GM23248 (cell line): ENCODE measurements at regions not wholly inside any gene's neighbourhood (a gene's known extent, or its start where the extent isn't known, plus 50 kb on each side); places are given as distances from the start of the nearest gene placed in this dataset.

ENCODE experiments used
- DNase-seq: peaks from one replicate; pipeline ENCODE4 v3.0.0-alpha.2; 2015
- H2AFZ ChIP-seq: fragments of 200-600 bp; sonication (generic); 2 replicates; pipeline ENCODE4 v1.6.1; 2016; ENCODE audit warnings: antibody characterized with exemption
- H3F3A ChIP-seq: fragments of 200-600 bp; sonication (generic); 2 replicates; pipeline ENCODE4 v1.6.1; 2016; ENCODE audit warnings: mild to moderate bottlenecking, antibody characterized with exemption, mixed run types; ENCODE audit not compliant: insufficient read depth
- H3K27ac ChIP-seq: fragments of 200-600 bp; sonication (generic); 2 replicates; pipeline ENCODE4 v1.5.1; 2016; ENCODE audit warnings: mild to moderate bottlenecking
- H3K27me3 ChIP-seq: fragments of 200-600 bp; sonication (generic); replicated peaks from 2 replicates; pipeline ENCODE4 v1.6.1; 2016; ENCODE audit warnings: mild to moderate bottlenecking; ENCODE audit not compliant: insufficient read depth
- H3K36me3 ChIP-seq: fragments of 200-600 bp; sonication (generic); 2 replicates; pipeline ENCODE4 v1.6.1; 2016; ENCODE audit warnings: low read depth, mild to moderate bottlenecking
- H3K4me1 ChIP-seq: fragments of 200-600 bp; sonication (generic); 2 replicates; pipeline ENCODE4 v1.6.1; 2016; ENCODE audit warnings: mild to moderate bottlenecking; ENCODE audit not compliant: insufficient read depth
- H3K4me2 ChIP-seq: fragments of 200-600 bp; sonication (generic); one replicate; pipeline ENCODE4 v1.6.1; 2016; ENCODE audit warnings: mild to moderate bottlenecking; ENCODE audit not compliant: unreplicated experiment
- H3K4me3 ChIP-seq: fragments of 200-600 bp; sonication (generic); 2 replicates; pipeline ENCODE4 v1.5.1; 2016; ENCODE audit warnings: mild to moderate bottlenecking
- H3K79me2 ChIP-seq: fragments of 200-600 bp; sonication (generic); 2 replicates; pipeline ENCODE4 v1.6.1; 2016; ENCODE audit warnings: mild to moderate bottlenecking; ENCODE audit not compliant: insufficient read depth
- H3K9ac ChIP-seq: fragments of 200-600 bp; sonication (generic); 2 replicates; pipeline ENCODE4 v1.6.1; 2016; ENCODE audit warnings: mild to moderate bottlenecking
- H3K9me2 ChIP-seq: fragments of 200-600 bp; sonication (generic); 2 replicates; pipeline ENCODE4 v1.6.1; 2016; ENCODE audit warnings: mixed run types, mild to moderate bottlenecking, moderate library complexity; ENCODE audit not compliant: insufficient read depth
- H3K9me3 ChIP-seq: fragments of 200-600 bp; sonication (generic); one replicate; pipeline ENCODE4 v1.6.1; 2017; ENCODE audit warnings: low read depth
- H4K20me1 ChIP-seq: fragments of 200-600 bp; sonication (generic); 2 replicates; pipeline ENCODE4 v1.6.0; 2016; ENCODE audit not compliant: insufficient read depth
- EZH2 ChIP-seq: fragments of 200-600 bp; sonication (generic); IDR thresholded peaks from 2 replicates; pipeline ENCODE4 v1.6.1; 2018; ENCODE audit warnings: antibody characterized with exemption, mild to moderate bottlenecking; ENCODE audit not compliant: insufficient read depth, poor library complexity, severe bottlenecking
- EZH2phosphoT487 ChIP-seq: fragments of 200-600 bp; sonication (generic); IDR thresholded peaks from 2 replicates; pipeline ENCODE4 v1.6.1; 2018; ENCODE audit warnings: antibody characterized with exemption, moderate library complexity, mild to moderate bottlenecking, low read depth; ENCODE audit not compliant: insufficient read depth
- WGBS, 2 experiments: methylation state at CpG; one replicate each; pipeline ENCODE4 v1.1.6; 2015 to 2017; ENCODE audit warnings: low lambda C conversion rate in 2 of 2, low coverage in 1 of 2; ENCODE audit errors: missing lambda C conversion rate in 2 of 2; 5-methylcytosine and 5-hydroxymethylcytosine counted together
- in situ Hi-C: fragments of 300-500 bp; cut with MboI; formaldehyde crosslinking; loops from 2 replicates; pipeline ENCODE4 v1.15.0; 2020

- H2AFZ ChIP-seq: no peak overlapping the region
- H3F3A ChIP-seq: no peaks in the 10 kb centered on the region
- H3K27ac ChIP-seq: no peak overlapping the region
- H4K20me1 ChIP-seq: no peaks in the 10 kb centered on the region
- in situ Hi-C loops: no loop called here
- H3K4me2 ChIP-seq: no peak overlapping the region
- H3K9me3 ChIP-seq: no peaks in the 10 kb centered on the region
- H3K4me1 ChIP-seq: no peaks in the 10 kb centered on the region
- H3K4me3 ChIP-seq: no peak overlapping the region
- H3K9me2 ChIP-seq: no peaks in the 10 kb centered on the region
- no peaks in the 10 kb centered on the region for H3K79me2 ChIP-seq
- TF ChIP-seq EZH2phosphoT487 (no peak), EZH2 (no peak)
- no peaks in the 10 kb centered on the region for H3K27me3 ChIP-seq
- H3K9ac ChIP-seq: no peak overlapping the region
- no peak for DNase-seq
- 19 to 26% methylated on average over 7 of the region's 7 CpGs for WGBS, 2 experiments
- H3K36me3 ChIP-seq: no peaks in the 10 kb centered on the region
Observed at GRCh38 chr7:21191321-21192073, 236.4 kb upstream of the SP4 start.

GRCh38 chr7:21192657-21193056 is 235.2 kb upstream of the SP4 start:
- whole genome bisulfite sequencing, 2 experiments: 8 to 13% methylated on average over 2 of the region's 2 CpGs
- in situ Hi-C loops: no loop called here
- Histone ChIP-seq H3K36me3 (no peaks in the 10 kb centered on the region), H3K27me3 (no peaks in the 10 kb centered on the region), H3K9me2 (no peaks in the 10 kb centered on the region), H3F3A (no peaks in the 10 kb centered on the region), H3K9me3 (no peaks in the 10 kb centered on the region), H3K4me2 (no peak overlapping the region), H3K79me2 (no peaks in the 10 kb centered on the region), H4K20me1 (no peaks in the 10 kb centered on the region), H3K9ac (no peak overlapping the region), H3K27ac (no peak overlapping the region), H2AFZ (no peak overlapping the region), H3K4me3 (no peak overlapping the region), H3K4me1 (no peaks in the 10 kb centered on the region)
- TF ChIP-seq EZH2: no peak
- TF ChIP-seq EZH2phosphoT487: no peak
- DNase-seq: no peak

- no peaks in the 10 kb centered on the region for H3K79me2 ChIP-seq
- in situ Hi-C loops: no loop called here
- TF ChIP-seq EZH2 (no peak), EZH2phosphoT487 (no peak)
- H3K27ac ChIP-seq: no peak overlapping the region
- H3K9ac ChIP-seq: no peak overlapping the region
- H3K9me2 ChIP-seq: no peaks in the 10 kb centered on the region
- no peak overlapping the region for H3K4me2 ChIP-seq
- no peaks in the 10 kb centered on the region for H3F3A ChIP-seq
- H3K36me3 ChIP-seq: no peaks in the 10 kb centered on the region
- no peaks in the 10 kb centered on the region for H4K20me1 ChIP-seq
- H3K4me3 ChIP-seq: no peak overlapping the region
- H3K4me1 ChIP-seq: no peaks in the 10 kb centered on the region
- no peak overlapping the region for H2AFZ ChIP-seq
- WGBS, 2 experiments: 2 to 8% methylated on average over 2 of the region's 2 CpGs
- no peak for DNase-seq
- H3K9me3 ChIP-seq: no peaks in the 10 kb centered on the region
- H3K27me3 ChIP-seq: no peaks in the 10 kb centered on the region
Observed at GRCh38 chr7:21193895-21194294, 234.0 kb upstream of the SP4 start.

- DNase-seq: no peak
- TF ChIP-seq EZH2phosphoT487: no peak
- TF ChIP-seq EZH2: no peak
- 25 to 28% methylated on average over 4 of the region's 4 CpGs for WGBS, 2 experiments
- H4K20me1 ChIP-seq: no peaks in the 10 kb centered on the region
- H3K4me3 ChIP-seq: no peak overlapping the region
- no peaks in the 10 kb centered on the region for H3F3A ChIP-seq
- no peaks in the 10 kb centered on the region for H3K27me3 ChIP-seq
- no peaks in the 10 kb centered on the region for H3K9me2 ChIP-seq
- no peaks in the 10 kb centered on the region for H3K36me3 ChIP-seq
- no peaks in the 10 kb centered on the region for H3K9me3 ChIP-seq
- H3K79me2 ChIP-seq: no peaks in the 10 kb centered on the region
- in situ Hi-C loops: no loop called here
- no peak overlapping the region for H2AFZ ChIP-seq
- no peak overlapping the region for H3K27ac ChIP-seq
- H3K4me1 ChIP-seq: no peaks in the 10 kb centered on the region
- no peak overlapping the region for H3K4me2 ChIP-seq
- no peak overlapping the region for H3K9ac ChIP-seq
Observed at GRCh38 chr7:21194936-21195335, 232.9 kb upstream of the SP4 start.
